C4-2B (cell line): ENCODE measurements at regions not wholly inside any gene's neighbourhood (a gene's known extent, or its start where the extent isn't known, plus 50 kb on each side); places are given as distances from the start of the nearest gene placed in this dataset.

ENCODE experiments used
- H3K27ac ChIP-seq: fragments of 450-650 bp; 2 replicates; pipeline ENCODE4 v1.5.1; 2017
- CTCF ChIP-seq: fragments of 450-650 bp; conservative IDR thresholded peaks from 2 replicates; pipeline ENCODE4 v1.5.1; 2017; ENCODE audit warnings: mild to moderate bottlenecking
- ZFX ChIP-seq: fragments of 450-650 bp; IDR thresholded peaks from 2 replicates; pipeline ENCODE4 v1.6.1; 2017

GRCh38 chr2:194721227-194721626, 935.8 kb upstream of the SLC39A10 start:
- H3K27ac ChIP-seq, result no peak overlapping the region
- TF ChIP-seq CTCF, result no peak
- no peak for TF ChIP-seq ZFX

- no peak overlapping the region for H3K27ac ChIP-seq
- no peak for TF ChIP-seq ZFX
These were observed 936.6 kb upstream of the SLC39A10 start for GRCh38 chr2:194720462-194720861.

GRCh38 chr2:194718881-194719280, 938.1 kb upstream of the SLC39A10 start:
- no peak overlapping the region for H3K27ac ChIP-seq
- TF ChIP-seq CTCF (no peak), ZFX (no peak)

- no peak for TF ChIP-seq CTCF
- no peak for TF ChIP-seq ZFX
- no peak overlapping the region for H3K27ac ChIP-seq
These were observed 942.5 kb upstream of the SLC39A10 start for GRCh38 chr2:194714541-194714940.

- no peak for TF ChIP-seq ZFX
- TF ChIP-seq CTCF, result no peak
- no peak overlapping the region for H3K27ac ChIP-seq
These were observed 947.2 kb upstream of the SLC39A10 start for GRCh38 chr2:194709840-194710239.

- TF ChIP-seq CTCF (no peak), ZFX (no peak)
- H3K27ac ChIP-seq, result no peak overlapping the region
These were observed 950.8 kb upstream of the SLC39A10 start for GRCh38 chr2:194706179-194706578.

GRCh38 chr2:194705398-194705797, 951.6 kb upstream of the SLC39A10 start:
- no peak overlapping the region for H3K27ac ChIP-seq
- no peak for TF ChIP-seq ZFX
- no peak for TF ChIP-seq CTCF

GRCh38 chr2:194700726-194701125, 956.3 kb upstream of the SLC39A10 start:
- H3K27ac ChIP-seq, result no peak overlapping the region

More at GRCh38 chr2:194700726-194701125, 956.3 kb upstream of the SLC39A10 start:
- TF ChIP-seq ZFX (no peak), CTCF (no peak)
